ENCODE measurements at regions not wholly inside any gene's neighbourhood (a gene's known extent, or its start where the extent isn't known, plus 50 kb on each side); places are given as distances from the start of the nearest gene placed in this dataset.

- no peak for TF ChIP-seq POLR2A (IDR thresholded peaks at IDR 0.05)
- no peak for TF ChIP-seq CTCF (IDR thresholded peaks at IDR 0.05)
Measured at GRCh38 chr1:55640708-55641473, 425.7 kb upstream of the USP24 start.

Data from testis (tissue), 2 donors.